SU-DHL-6 (cell line): ENCODE measurements at regions not wholly inside any gene's neighbourhood (a gene's known extent, or its start where the extent isn't known, plus 50 kb on each side); places are given as distances from the start of the nearest gene placed in this dataset.
"Not testable (repeated sequence)": the region's sequence is repeated elsewhere in the genome, so short reads cannot be mapped to it uniquely, and the experiment has no call there.

Experiments used
- H2AFZ ChIP-seq: fragments of 200-600 bp; sonication (generic); 2 replicates; pipeline ENCODE4 v1.6.1; 2014; ENCODE audit warnings: low read depth, mild to moderate bottlenecking, moderate library complexity, mixed read lengths, antibody characterized with exemption, low read length; ENCODE audit not compliant: severe bottlenecking
- H3F3A ChIP-seq: fragments of 200-600 bp; shearing (Covaris generic); 2 replicates; pipeline ENCODE4 v1.6.0; 2016; ENCODE audit warnings: antibody characterized with exemption, mild to moderate bottlenecking; ENCODE audit not compliant: insufficient read depth
- H3K27ac ChIP-seq: fragments of 200-600 bp; sonication (generic); 2 replicates; pipeline ENCODE4 v1.5.1; 2016; ENCODE audit warnings: low read depth, mild to moderate bottlenecking, low read length, moderate library complexity, mixed read lengths
- H3K27me3 ChIP-seq: fragments of 200-600 bp; sonication (generic), shearing (Covaris generic); 2 replicates; pipeline ENCODE4 v1.6.0; 2014; ENCODE audit warnings: mild to moderate bottlenecking, low read length
- H3K36me3 ChIP-seq: fragments of 200-600 bp; sonication (generic); 2 replicates; pipeline ENCODE4 v1.6.1; 2014; ENCODE audit warnings: mild to moderate bottlenecking, low read length, mixed read lengths
- H3K4me2 ChIP-seq: fragments of 300-600, 200-600 bp; shearing (Covaris generic), sonication (generic); 2 replicates; pipeline ENCODE4 v1.6.0; 2014; ENCODE audit warnings: low read length, low read depth, mild to moderate bottlenecking; ENCODE audit not compliant: poor library complexity, severe bottlenecking
- H3K4me3 ChIP-seq: fragments of 200-600 bp; sonication (generic); 2 replicates; pipeline ENCODE4 v1.5.1; 2014; ENCODE audit warnings: antibody characterized with exemption, low read length, mild to moderate bottlenecking, mixed read lengths; ENCODE audit not compliant: insufficient read depth, poor library complexity, severe bottlenecking
- H3K79me2 ChIP-seq: fragments of 200-600 bp; sonication (generic); 2 replicates; pipeline ENCODE4 v1.6.1; 2014; ENCODE audit warnings: mild to moderate bottlenecking, low read length, moderate library complexity; ENCODE audit not compliant: insufficient read depth
- H3K9ac ChIP-seq: fragments of 200-600 bp; sonication (generic); 2 replicates; pipeline ENCODE4 v1.7.0; 2014; ENCODE audit warnings: mild to moderate bottlenecking, low read length
- H3K9me2 ChIP-seq: fragments of 200-600 bp; sonication (generic); replicated peaks from 2 replicates; pipeline ENCODE4 v1.6.1; 2014; ENCODE audit warnings: low read length; ENCODE audit not compliant: insufficient read depth
- H3K9me3 ChIP-seq: fragments of 200-600 bp; sonication (generic); 2 replicates; pipeline ENCODE4 v1.6.1; 2014; ENCODE audit warnings: low read length, mixed read lengths; ENCODE audit not compliant: insufficient read depth
- H4K20me1 ChIP-seq: fragments of 200-600 bp; sonication (generic); 2 replicates; pipeline ENCODE4 v1.6.1; 2014; ENCODE audit warnings: low read depth, mild to moderate bottlenecking, antibody characterized with exemption, low read length, moderate library complexity, mixed read lengths
- EZH2phosphoT487 ChIP-seq: fragments of 200-600 bp; sonication (generic), shearing (Covaris generic); conservative IDR thresholded peaks from 2 replicates; pipeline ENCODE4 v1.6.1; 2018; ENCODE audit warnings: mild to moderate bottlenecking, antibody characterized with exemption, low read length, moderate library complexity, mixed read lengths
- TF ChIP-seq, protein P1 (sequence below): fragments of 200-600 bp; sonication (generic); IDR thresholded peaks from one replicate; pipeline ENCODE4 v1.5.1; 2017; ENCODE audit warnings: antibody characterized with exemption, mild to moderate bottlenecking, low read length, moderate library complexity; ENCODE audit not compliant: insufficient read depth, poor library complexity, severe bottlenecking

DNA sequence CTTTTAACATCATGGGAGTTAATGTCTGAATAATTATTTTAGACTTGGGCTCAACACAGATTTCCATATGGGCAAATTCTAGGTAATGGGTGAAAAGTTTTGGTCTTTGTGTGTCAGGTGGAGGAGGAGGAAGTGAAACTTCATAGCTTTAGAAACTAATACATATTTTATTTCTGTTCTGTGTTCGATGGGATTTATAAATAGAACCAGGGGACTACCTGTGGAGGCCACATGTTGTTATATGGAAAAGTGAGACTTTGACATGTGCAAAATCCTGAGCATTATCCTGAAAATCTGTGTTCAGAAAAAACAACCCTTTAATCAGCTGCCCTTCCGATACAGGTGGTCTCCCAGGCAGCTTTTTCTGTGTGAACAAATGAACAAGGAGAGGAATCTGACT, 209.5 kb downstream of the SOX2 start:
- Histone ChIP-seq H3K9ac (no peak overlapping the region), H3K27me3 (no peaks in the 10 kb centered on the region), H2AFZ (no peak overlapping the region), H3K4me2 (no peak overlapping the region), H3K27ac (no peak overlapping the region), H3F3A (no peaks in the 10 kb centered on the region), H3K79me2 (no peaks in the 10 kb centered on the region), H3K36me3 (no peaks in the 10 kb centered on the region), H4K20me1 (no peaks in the 10 kb centered on the region), H3K9me3 (no peaks in the 10 kb centered on the region), H3K9me2 (no peaks in the 10 kb centered on the region), H3K4me3 (no peak overlapping the region)
- TF ChIP-seq, protein P1, sequence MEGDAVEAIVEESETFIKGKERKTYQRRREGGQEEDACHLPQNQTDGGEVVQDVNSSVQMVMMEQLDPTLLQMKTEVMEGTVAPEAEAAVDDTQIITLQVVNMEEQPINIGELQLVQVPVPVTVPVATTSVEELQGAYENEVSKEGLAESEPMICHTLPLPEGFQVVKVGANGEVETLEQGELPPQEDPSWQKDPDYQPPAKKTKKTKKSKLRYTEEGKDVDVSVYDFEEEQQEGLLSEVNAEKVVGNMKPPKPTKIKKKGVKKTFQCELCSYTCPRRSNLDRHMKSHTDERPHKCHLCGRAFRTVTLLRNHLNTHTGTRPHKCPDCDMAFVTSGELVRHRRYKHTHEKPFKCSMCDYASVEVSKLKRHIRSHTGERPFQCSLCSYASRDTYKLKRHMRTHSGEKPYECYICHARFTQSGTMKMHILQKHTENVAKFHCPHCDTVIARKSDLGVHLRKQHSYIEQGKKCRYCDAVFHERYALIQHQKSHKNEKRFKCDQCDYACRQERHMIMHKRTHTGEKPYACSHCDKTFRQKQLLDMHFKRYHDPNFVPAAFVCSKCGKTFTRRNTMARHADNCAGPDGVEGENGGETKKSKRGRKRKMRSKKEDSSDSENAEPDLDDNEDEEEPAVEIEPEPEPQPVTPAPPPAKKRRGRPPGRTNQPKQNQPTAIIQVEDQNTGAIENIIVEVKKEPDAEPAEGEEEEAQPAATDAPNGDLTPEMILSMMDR = no peak
- no peak for TF ChIP-seq EZH2phosphoT487

DNA sequence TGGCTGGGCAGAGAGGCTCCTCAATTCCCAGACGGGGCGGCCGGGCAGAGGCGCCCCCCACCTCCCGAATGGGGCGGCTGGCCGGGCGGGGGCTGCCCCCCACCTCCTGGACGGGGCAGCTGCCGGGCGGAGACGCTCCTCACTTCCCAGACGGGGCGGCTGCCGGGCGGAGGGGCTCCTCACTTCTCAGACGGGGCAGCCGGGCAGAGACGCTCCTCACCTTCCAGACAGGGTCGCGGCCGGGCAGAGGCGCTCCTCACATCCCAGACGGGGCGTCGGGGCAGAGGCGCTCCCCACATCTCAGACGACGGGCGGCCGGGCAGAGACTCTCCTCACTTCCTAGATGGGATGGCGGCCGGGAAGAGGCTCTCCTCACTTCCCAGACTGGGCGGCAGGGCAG, 214.1 kb downstream of the SOX2 start:
- not testable (repeated sequence) for H3K4me2 ChIP-seq, H3K27me3 ChIP-seq, H3F3A ChIP-seq

DNA sequence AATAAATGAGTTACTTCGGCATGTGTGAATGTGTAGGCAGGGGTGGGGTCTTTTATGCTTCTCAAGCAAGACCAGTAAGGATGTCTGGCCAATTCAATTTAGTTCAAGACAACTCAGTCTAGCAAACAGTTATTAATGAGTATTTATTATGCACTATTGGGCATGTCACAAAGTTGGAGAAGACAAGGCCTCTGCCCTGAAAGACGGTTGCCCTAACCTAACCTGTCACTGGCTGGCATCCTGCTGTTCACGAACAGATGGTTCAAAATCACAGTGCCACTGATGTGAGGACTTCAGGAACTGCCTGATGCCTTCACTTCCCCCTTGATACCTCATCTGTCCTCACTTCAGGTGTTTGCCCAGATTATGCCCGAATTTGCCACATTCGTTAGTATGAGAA, 217.8 kb downstream of the SOX2 start:
- Histone ChIP-seq H2AFZ (no peak overlapping the region), H3K9ac (no peak overlapping the region), H3K4me2 (no peak overlapping the region), H3K27me3 (no peaks in the 10 kb centered on the region), H3F3A (no peaks in the 10 kb centered on the region), H3K9me2 (no peaks in the 10 kb centered on the region), H3K9me3 (no peaks in the 10 kb centered on the region), H3K79me2 (no peaks in the 10 kb centered on the region), H4K20me1 (no peaks in the 10 kb centered on the region), H3K36me3 (no peaks in the 10 kb centered on the region), H3K27ac (no peak overlapping the region), H3K4me3 (no peak overlapping the region)
- no peak for TF ChIP-seq EZH2phosphoT487
- TF ChIP-seq, protein P1 = no peak

More for the DNA sequence above, 214.1 kb downstream of the SOX2 start:
- not testable (repeated sequence) for H3K36me3 ChIP-seq, H3K4me3 ChIP-seq, H3K9me3 ChIP-seq, H3K9ac ChIP-seq, H3K27ac ChIP-seq, H2AFZ ChIP-seq, H4K20me1 ChIP-seq, H3K79me2 ChIP-seq, H3K9me2 ChIP-seq

DNA sequence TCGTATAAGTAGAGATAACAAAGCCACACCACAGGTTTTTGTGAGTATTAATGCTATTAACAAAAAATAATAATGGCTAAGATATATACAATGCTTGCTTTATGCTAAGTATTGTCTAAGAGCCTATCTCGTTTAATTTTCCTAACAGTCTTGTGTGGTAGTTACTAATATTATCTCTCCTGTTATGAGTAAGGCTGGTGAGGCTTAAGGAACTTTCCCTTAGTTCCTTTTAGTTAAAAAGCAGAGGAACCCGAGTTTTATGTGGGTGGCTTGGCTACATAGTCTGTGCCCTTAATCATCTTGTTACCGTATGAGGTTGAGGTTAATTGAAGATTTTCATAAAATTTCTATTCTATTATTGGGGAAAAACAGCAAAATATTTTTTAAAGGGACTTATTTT, 218.4 kb downstream of the SOX2 start:
- no peaks in the 10 kb centered on the region for H3K79me2 ChIP-seq
- no peaks in the 10 kb centered on the region for H3K36me3 ChIP-seq
- H2AFZ ChIP-seq = no peak overlapping the region
- TF ChIP-seq, protein P1 = no peak
- TF ChIP-seq EZH2phosphoT487 = no peak
- H3K9me2 ChIP-seq = no peaks in the 10 kb centered on the region
- H3K9ac ChIP-seq = no peak overlapping the region
- no peaks in the 10 kb centered on the region for H3K9me3 ChIP-seq
- H3F3A ChIP-seq = no peaks in the 10 kb centered on the region
- H3K4me2 ChIP-seq = no peak overlapping the region
- no peaks in the 10 kb centered on the region for H4K20me1 ChIP-seq
- H3K27ac ChIP-seq = no peak overlapping the region
- H3K27me3 ChIP-seq = no peaks in the 10 kb centered on the region
- no peak overlapping the region for H3K4me3 ChIP-seq
